A549 (cell line): ENCODE measurements at regions not wholly inside any gene's neighbourhood (a gene's known extent, or its start where the extent isn't known, plus 50 kb on each side); places are given as distances from the start of the nearest gene placed in this dataset.

ENCODE experiments used
- FOSB ChIP-seq: fragments of 250-450 bp; sonication (Bioruptor Pico); IDR thresholded peaks from 2 replicates; pipeline ENCODE4 v1.5.0; 2020; ENCODE audit warnings: mild to moderate bottlenecking, moderate library complexity
- NR3C1 ChIP-seq: fragments of >200 bp; sonication (Bioruptor Twin); formaldehyde crosslinking; IDR thresholded peaks from 3 replicates; pipeline ENCODE4 v1.6.1; 2017
- POLR2A ChIP-seq: IDR thresholded peaks from 2 replicates; pipeline ENCODE4 v1.6.1; 2012; ENCODE audit warnings: mild to moderate bottlenecking, low read length
- TF ChIP-seq, protein P1 (sequence below): fragments of >200 bp; sonication (Bioruptor Twin); formaldehyde crosslinking; IDR thresholded peaks from 3 replicates; pipeline ENCODE4 v1.5.1; 2016

GRCh38 chr4:71275004-71275403 lies 63.8 kb upstream of the SLC4A4 start:
- TF ChIP-seq, protein P1, sequence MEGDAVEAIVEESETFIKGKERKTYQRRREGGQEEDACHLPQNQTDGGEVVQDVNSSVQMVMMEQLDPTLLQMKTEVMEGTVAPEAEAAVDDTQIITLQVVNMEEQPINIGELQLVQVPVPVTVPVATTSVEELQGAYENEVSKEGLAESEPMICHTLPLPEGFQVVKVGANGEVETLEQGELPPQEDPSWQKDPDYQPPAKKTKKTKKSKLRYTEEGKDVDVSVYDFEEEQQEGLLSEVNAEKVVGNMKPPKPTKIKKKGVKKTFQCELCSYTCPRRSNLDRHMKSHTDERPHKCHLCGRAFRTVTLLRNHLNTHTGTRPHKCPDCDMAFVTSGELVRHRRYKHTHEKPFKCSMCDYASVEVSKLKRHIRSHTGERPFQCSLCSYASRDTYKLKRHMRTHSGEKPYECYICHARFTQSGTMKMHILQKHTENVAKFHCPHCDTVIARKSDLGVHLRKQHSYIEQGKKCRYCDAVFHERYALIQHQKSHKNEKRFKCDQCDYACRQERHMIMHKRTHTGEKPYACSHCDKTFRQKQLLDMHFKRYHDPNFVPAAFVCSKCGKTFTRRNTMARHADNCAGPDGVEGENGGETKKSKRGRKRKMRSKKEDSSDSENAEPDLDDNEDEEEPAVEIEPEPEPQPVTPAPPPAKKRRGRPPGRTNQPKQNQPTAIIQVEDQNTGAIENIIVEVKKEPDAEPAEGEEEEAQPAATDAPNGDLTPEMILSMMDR: no peak
- TF ChIP-seq NR3C1 (no peak), FOSB (CRISPR knock-in tag) (no peak), POLR2A (no peak)
